Sigmoid colon (tissue), 6 donors: ENCODE measurements at regions not wholly inside any gene's neighbourhood (a gene's known extent, or its start where the extent isn't known, plus 50 kb on each side); places are given as distances from the start of the nearest gene placed in this dataset.

Experiments used
- DNase-seq: peaks from one replicate; pipeline ENCODE4 v3.0.0-alpha.2; 2019
- H3K27ac ChIP-seq, 4 donors: fragments of 200-600 bp; sonication (generic); one replicate each; pipeline ENCODE4 v1.5.1; 2016 to 2019; ENCODE audit warnings: mild to moderate bottlenecking in 1 of 4
- H3K27me3 ChIP-seq, 3 donors: fragments of 200-600 bp; sonication (generic); one replicate each; pipeline ENCODE4 v1.5.1; 2019; ENCODE audit warnings: mild to moderate bottlenecking in 1 of 3
- H3K36me3 ChIP-seq, 4 donors: fragments of 200-600 bp; sonication (generic); one replicate each; pipeline ENCODE4 v1.5.1; 2016 to 2019
- H3K4me1 ChIP-seq, 4 donors: fragments of 200-600 bp; sonication (generic); one replicate each; pipeline ENCODE4 v1.5.1; 2017 to 2019
- H3K4me3 ChIP-seq, 4 donors: fragments of 200-600 bp; sonication (generic); one replicate each; pipeline ENCODE4 v1.5.1; 2017 to 2019; ENCODE audit warnings: mild to moderate bottlenecking in 2 of 4, moderate library complexity in 1 of 4
- H3K9me3 ChIP-seq, 4 donors: fragments of 200-600 bp in 3 of 4; sonication (generic) in 3 of 4; one replicate each; pipeline versions ENCODE4 v1.5.1 to v1.6.1; 2013 to 2019
- EP300 ChIP-seq, 4 donors: sonication (generic); formaldehyde crosslinking; IDR thresholded peaks; one replicate each; pipeline ENCODE4 v1.6.1; 2017; ENCODE audit warnings: antibody characterized with exemption in 4 of 4
- POLR2A ChIP-seq, 2 donors: fragments of 450-650 bp; IDR thresholded peaks; one replicate each; pipeline ENCODE4 v1.6.1; 2016; ENCODE audit warnings: antibody characterized with exemption in 2 of 2, mild to moderate bottlenecking in 2 of 2, moderate library complexity in 2 of 2
- POLR2AphosphoS5 ChIP-seq, 4 donors: sonication (generic); formaldehyde crosslinking; IDR thresholded peaks; one replicate each; pipeline ENCODE4 v1.6.1; 2017; ENCODE audit warnings: antibody characterized with exemption in 4 of 4
- WGBS, 2 donors: extraction: QIAGEN DNeasy Blood & Tissue Kit; methylation state at CpG; one replicate each; pipeline ENCODE4 v1.1.7; 2013; 5-methylcytosine and 5-hydroxymethylcytosine counted together
- intact Hi-C: fragments of 100-400 bp; cut with DNase I; formaldehyde crosslinking; loops from one replicate; pipeline ENCODE4 v1.15.1; 2023
- TF ChIP-seq, protein P1 (sequence below), 4 experiments: fragments of 450-650 bp in 3 of 4; fragments of 200-600 bp in 1 of 4; IDR thresholded peaks; one replicate each; pipeline ENCODE4 v1.5.1; 2016 to 2019; ENCODE audit warnings: antibody characterized with exemption in 4 of 4, mild to moderate bottlenecking in 3 of 4, moderate library complexity in 2 of 4
- donor health status: healthy with polysubstance abuse.
- donor health status: healthy.

DNA sequence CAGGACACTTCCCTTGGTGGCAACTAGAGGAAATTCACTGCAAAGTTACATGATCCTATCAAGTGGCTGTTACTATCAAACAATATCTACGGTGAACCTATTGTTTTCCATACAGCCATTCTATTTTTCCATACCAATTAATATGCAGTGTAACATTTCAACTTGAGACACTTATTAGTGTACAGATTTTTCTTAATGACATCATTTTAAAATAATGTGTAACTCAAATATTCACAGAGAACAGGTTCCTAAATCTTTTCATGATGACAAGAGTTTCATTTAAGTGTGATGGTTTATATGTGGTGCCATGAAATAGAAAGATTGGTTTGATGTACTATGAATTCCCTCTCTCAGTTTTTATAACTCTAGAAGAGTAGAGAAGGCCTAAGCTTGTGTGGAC, 291.2 kb upstream of the SOX5 start:
- Histone ChIP-seq H3K27ac (no peak overlapping the region), H3K9me3 (no peaks in the 10 kb centered on the region), H3K4me3 (no peak overlapping the region), H3K4me1 (no peaks in the 10 kb centered on the region), H3K36me3 (no peaks in the 10 kb centered on the region), H3K27me3 (no peaks in the 10 kb centered on the region)
- WGBS, 2 donors, result 80 to 89% methylated on average over 1 of the region's 1 CpG
- DNase-seq, result no peak
- intact Hi-C loops, result no loop called here
- TF ChIP-seq POLR2A (IDR thresholded peaks at IDR 0.05) (no peak), EP300 (IDR thresholded peaks at IDR 0.05) (no peak), POLR2AphosphoS5 (IDR thresholded peaks at IDR 0.05) (no peak)
- TF ChIP-seq, protein P1, sequence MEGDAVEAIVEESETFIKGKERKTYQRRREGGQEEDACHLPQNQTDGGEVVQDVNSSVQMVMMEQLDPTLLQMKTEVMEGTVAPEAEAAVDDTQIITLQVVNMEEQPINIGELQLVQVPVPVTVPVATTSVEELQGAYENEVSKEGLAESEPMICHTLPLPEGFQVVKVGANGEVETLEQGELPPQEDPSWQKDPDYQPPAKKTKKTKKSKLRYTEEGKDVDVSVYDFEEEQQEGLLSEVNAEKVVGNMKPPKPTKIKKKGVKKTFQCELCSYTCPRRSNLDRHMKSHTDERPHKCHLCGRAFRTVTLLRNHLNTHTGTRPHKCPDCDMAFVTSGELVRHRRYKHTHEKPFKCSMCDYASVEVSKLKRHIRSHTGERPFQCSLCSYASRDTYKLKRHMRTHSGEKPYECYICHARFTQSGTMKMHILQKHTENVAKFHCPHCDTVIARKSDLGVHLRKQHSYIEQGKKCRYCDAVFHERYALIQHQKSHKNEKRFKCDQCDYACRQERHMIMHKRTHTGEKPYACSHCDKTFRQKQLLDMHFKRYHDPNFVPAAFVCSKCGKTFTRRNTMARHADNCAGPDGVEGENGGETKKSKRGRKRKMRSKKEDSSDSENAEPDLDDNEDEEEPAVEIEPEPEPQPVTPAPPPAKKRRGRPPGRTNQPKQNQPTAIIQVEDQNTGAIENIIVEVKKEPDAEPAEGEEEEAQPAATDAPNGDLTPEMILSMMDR (IDR thresholded peaks at IDR 0.05), result no peak

DNA sequence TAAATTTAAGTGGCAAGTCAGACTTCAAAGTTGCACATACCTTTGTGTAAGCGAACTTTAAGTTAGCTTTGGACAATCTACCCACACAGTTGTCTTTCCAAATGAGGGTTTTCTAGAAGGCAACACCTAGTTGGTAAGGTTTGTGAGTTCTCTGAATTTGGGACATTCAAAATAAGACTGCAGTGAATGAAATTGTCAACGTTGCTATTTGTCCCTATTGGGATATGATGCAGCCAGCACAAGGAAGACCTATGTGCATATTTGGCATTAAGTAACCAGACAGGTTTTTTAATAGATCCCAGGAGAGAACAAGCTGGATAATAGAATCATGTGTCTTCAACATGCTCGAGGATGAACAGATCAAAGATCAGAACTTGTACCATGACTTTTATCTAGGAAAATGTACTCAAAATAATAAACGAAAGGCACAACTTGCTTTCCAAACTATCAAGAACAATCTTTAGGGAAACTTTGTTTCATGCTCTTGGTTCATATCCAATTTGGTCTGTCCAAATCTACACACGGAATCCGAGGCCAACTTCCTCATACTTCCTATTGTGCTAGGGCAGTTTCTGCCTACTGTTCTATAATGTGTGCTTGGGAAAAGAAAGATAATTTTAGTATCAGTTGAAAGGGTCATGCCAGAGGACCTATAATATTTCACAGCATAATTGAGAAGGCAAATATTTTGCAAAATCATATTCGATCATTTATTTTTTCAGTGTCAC, 284.2 kb upstream of the SOX5 start:
- H3K9me3 ChIP-seq, result no peaks in the 10 kb centered on the region
- intact Hi-C loops, result no loop called here
- DNase-seq, result no peak
- no peak overlapping the region for H3K27ac ChIP-seq
- no peaks in the 10 kb centered on the region for H3K27me3 ChIP-seq
- H3K4me3 ChIP-seq, result no peak overlapping the region
- no peaks in the 10 kb centered on the region for H3K36me3 ChIP-seq
- WGBS, 2 donors, result 63 to 83% methylated on average over 7 of the region's 7 CpGs
- no peaks in the 10 kb centered on the region for H3K4me1 ChIP-seq
- TF ChIP-seq POLR2A (IDR thresholded peaks at IDR 0.05), result no peak
- TF ChIP-seq POLR2AphosphoS5 (IDR thresholded peaks at IDR 0.05), result no peak
- TF ChIP-seq, protein P1 (IDR thresholded peaks at IDR 0.05), result no peak
- no peak for TF ChIP-seq EP300 (IDR thresholded peaks at IDR 0.05)

DNA sequence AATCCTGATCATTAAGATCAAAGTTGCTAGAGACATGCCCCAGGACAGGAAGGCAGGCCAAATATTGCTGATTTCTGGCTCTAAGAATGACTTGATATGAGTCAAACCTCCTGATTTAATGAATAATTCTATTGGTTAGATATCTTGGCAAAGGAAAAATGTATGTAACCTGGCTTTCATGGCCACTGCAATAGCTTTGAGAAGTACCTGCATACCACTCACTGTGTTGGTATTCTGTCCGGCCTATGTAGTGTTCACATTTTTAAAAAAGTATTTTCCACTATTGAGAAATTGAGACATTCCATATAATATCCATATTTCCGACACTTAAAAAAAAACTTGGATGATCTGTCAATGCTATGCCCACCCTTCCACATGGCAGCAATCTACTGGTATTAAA, 283.1 kb upstream of the SOX5 start:
- Histone ChIP-seq H3K36me3 (no peaks in the 10 kb centered on the region), H3K27me3 (no peaks in the 10 kb centered on the region), H3K27ac (no peak overlapping the region), H3K4me1 (no peaks in the 10 kb centered on the region), H3K9me3 (no peaks in the 10 kb centered on the region), H3K4me3 (no peak overlapping the region)
- intact Hi-C loops, result no loop called here
- 86 to 94% methylated on average over 2 of the region's 2 CpGs for WGBS, 2 donors
- TF ChIP-seq POLR2A (IDR thresholded peaks at IDR 0.05) (no peak), EP300 (IDR thresholded peaks at IDR 0.05) (no peak), POLR2AphosphoS5 (IDR thresholded peaks at IDR 0.05) (no peak)
- TF ChIP-seq, protein P1 (IDR thresholded peaks at IDR 0.05), result no peak
- DNase-seq, result no peak

DNA sequence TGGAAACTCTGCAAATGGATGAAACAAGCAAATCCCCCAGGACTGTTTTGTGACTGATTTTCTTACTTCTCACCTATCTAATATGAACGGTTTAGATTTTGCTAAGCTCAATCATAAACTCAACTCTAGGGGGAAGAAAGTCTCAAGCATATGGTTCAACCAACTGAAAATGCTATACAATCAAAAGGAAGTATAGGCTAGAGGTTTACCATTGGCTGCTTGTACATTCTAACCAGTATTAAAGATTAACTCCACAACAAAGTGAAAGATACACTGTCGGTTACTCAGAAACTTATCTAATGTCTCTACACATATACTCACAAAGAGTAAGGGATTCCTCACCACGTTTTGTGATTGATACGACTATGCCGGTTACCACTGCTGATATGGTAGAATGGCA, 281.8 kb upstream of the SOX5 start:
- TF ChIP-seq, protein P1 (IDR thresholded peaks at IDR 0.05), result no peak
- TF ChIP-seq EP300 (IDR thresholded peaks at IDR 0.05), result no peak
- no peak for TF ChIP-seq POLR2A (IDR thresholded peaks at IDR 0.05)
- no peak for TF ChIP-seq POLR2AphosphoS5 (IDR thresholded peaks at IDR 0.05)
- no peak overlapping the region for H3K4me3 ChIP-seq
- no peak for DNase-seq
- no peaks in the 10 kb centered on the region for H3K4me1 ChIP-seq
- H3K27me3 ChIP-seq, result no peaks in the 10 kb centered on the region
- H3K27ac ChIP-seq, result no peak overlapping the region
- H3K36me3 ChIP-seq, result no peaks in the 10 kb centered on the region
- WGBS, 2 donors, result 62 to 79% methylated on average over 5 of the region's 5 CpGs
- intact Hi-C loops, result no loop called here
- no peaks in the 10 kb centered on the region for H3K9me3 ChIP-seq
